Hematopoietic multipotent progenitor cell treated with erythropoietin and hydrocortisone succinate and interleukin-3 and kit ligand, for 6 days (in vitro differentiated cells): ENCODE measurements at regions not wholly inside any gene's neighbourhood (a gene's known extent, or its start where the extent isn't known, plus 50 kb on each side); places are given as distances from the start of the nearest gene placed in this dataset.

Experiments
- DNase-seq: peaks from one replicate; pipeline ENCODE4 v3.0.0-alpha.2; 2015

- no peak for DNase-seq
These were observed 73.8 kb upstream of the RAB6C start for GRCh38 chr2:129905664-129906081.

GRCh38 chr2:129906139-129906860 lies 73.2 kb upstream of the RAB6C start:
- no peak for DNase-seq

GRCh38 chr2:129906861-129907235 lies 72.6 kb upstream of the RAB6C start:
- DNase-seq: peak; percentile 79

- DNase-seq: no peak
These were observed 72.0 kb upstream of the RAB6C start for GRCh38 chr2:129907256-129907998.

GRCh38 chr2:129908721-129909373 lies 70.6 kb upstream of the RAB6C start:
- no peak for DNase-seq

- DNase-seq: no peak
These were observed 69.6 kb upstream of the RAB6C start for GRCh38 chr2:129909651-129910418.

GRCh38 chr2:129910446-129911362 lies 68.8 kb upstream of the RAB6C start:
- no peak for DNase-seq

- DNase-seq: no peak
These were observed 68.0 kb upstream of the RAB6C start for GRCh38 chr2:129911363-129912065.

GRCh38 chr2:129912066-129912820 lies 67.2 kb upstream of the RAB6C start:
- DNase-seq: no peak

- DNase-seq: no peak
These were observed 66.4 kb upstream of the RAB6C start for GRCh38 chr2:129912871-129913694.

GRCh38 chr2:129913695-129914495 lies 65.6 kb upstream of the RAB6C start:
- DNase-seq: no peak

- no peak for DNase-seq
These were observed 64.7 kb upstream of the RAB6C start for GRCh38 chr2:129914538-129915302.

GRCh38 chr2:129915303-129915840 lies 64.1 kb upstream of the RAB6C start:
- no peak for DNase-seq

- DNase-seq: no peak
These were observed 60.9 kb upstream of the RAB6C start for GRCh38 chr2:129918604-129919003.

GRCh38 chr2:129922571-129923264 lies 56.7 kb upstream of the RAB6C start:
- peak; percentile 60 for DNase-seq

GRCh38 chr2:129923265-129924091 lies 56.0 kb upstream of the RAB6C start:
- peak; percentile 77 for DNase-seq
